Lower lobe of right lung (tissue), 2 donors: ENCODE measurements at regions not wholly inside any gene's neighbourhood (a gene's known extent, or its start where the extent isn't known, plus 50 kb on each side); places are given as distances from the start of the nearest gene placed in this dataset.
"Not testable (repeated sequence)": the region's sequence is repeated elsewhere in the genome, so short reads cannot be mapped to it uniquely, and the experiment has no call there.

Experiments used
- ATAC-seq, 2 donors: fragments of 200-7000 bp; cut with Tn5 transposase; one replicate each; pipeline ENCODE4 v1.9.1; 2020 to 2022; ENCODE audit warnings: mild to moderate bottlenecking in 2 of 2, moderate library complexity in 2 of 2
- DNase-seq: peaks from one replicate; pipeline ENCODE4 v3.0.0-alpha.2; 2020
- H3K27ac ChIP-seq: fragments of 200-600 bp; one replicate; pipeline ENCODE4 v1.8.0; 2022
- H3K27me3 ChIP-seq: fragments of 200-600 bp; one replicate; pipeline ENCODE4 v1.8.0; 2022; ENCODE audit warnings: low read depth
- H3K36me3 ChIP-seq: fragments of 200-600 bp; one replicate; pipeline ENCODE4 v1.8.0; 2022; ENCODE audit warnings: mild to moderate bottlenecking
- H3K4me1 ChIP-seq: fragments of 200-600 bp; one replicate; pipeline ENCODE4 v1.8.0; 2022
- H3K4me3 ChIP-seq: fragments of 200-600 bp; one replicate; pipeline ENCODE4 v1.8.0; 2022; ENCODE audit warnings: mild to moderate bottlenecking
- H3K9me3 ChIP-seq: fragments of 200-600 bp; one replicate; pipeline ENCODE4 v1.8.0; 2022
- intact Hi-C: fragments of 100-400 bp; cut with DNase I; formaldehyde crosslinking; loops from one replicate; pipeline ENCODE4 v1.11.0; 2022
- TF ChIP-seq, protein P1 (sequence below): fragments of 200-600 bp; IDR thresholded peaks from one replicate; pipeline ENCODE4 v1.8.0; 2022; ENCODE audit warnings: antibody characterized with exemption, mild to moderate bottlenecking
- donor health status: DM: no; HTN: yes; CAD: no; lungs with severe emphysema.

DNA sequence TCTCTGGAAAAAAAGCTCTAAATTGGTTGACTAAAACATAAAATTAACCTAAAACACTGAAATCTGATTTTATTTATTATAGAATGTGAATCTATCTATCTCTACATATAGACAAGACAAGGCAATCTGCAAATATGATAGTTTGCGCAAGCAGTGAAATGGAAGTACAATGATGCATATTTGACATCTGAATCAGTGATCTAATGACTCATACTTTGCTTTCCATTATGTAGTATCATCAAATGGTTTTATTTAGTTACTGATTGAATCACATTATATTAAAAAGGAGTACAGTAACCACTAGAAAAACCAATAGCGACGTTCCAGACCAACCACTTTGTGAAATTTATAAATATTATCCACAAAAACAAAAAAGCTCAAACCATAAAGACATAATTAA lies 1969.3 kb downstream of the PCDH7 start:
- TF ChIP-seq, protein P1, sequence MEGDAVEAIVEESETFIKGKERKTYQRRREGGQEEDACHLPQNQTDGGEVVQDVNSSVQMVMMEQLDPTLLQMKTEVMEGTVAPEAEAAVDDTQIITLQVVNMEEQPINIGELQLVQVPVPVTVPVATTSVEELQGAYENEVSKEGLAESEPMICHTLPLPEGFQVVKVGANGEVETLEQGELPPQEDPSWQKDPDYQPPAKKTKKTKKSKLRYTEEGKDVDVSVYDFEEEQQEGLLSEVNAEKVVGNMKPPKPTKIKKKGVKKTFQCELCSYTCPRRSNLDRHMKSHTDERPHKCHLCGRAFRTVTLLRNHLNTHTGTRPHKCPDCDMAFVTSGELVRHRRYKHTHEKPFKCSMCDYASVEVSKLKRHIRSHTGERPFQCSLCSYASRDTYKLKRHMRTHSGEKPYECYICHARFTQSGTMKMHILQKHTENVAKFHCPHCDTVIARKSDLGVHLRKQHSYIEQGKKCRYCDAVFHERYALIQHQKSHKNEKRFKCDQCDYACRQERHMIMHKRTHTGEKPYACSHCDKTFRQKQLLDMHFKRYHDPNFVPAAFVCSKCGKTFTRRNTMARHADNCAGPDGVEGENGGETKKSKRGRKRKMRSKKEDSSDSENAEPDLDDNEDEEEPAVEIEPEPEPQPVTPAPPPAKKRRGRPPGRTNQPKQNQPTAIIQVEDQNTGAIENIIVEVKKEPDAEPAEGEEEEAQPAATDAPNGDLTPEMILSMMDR, result no peak
- H3K9me3 ChIP-seq, result no peaks in the 10 kb centered on the region
- intact Hi-C loops, result no loop called here
- ATAC-seq, result no peak
- no peaks in the 10 kb centered on the region for H3K4me1 ChIP-seq
- no peaks in the 10 kb centered on the region for H3K27me3 ChIP-seq
- no peak overlapping the region for H3K4me3 ChIP-seq
- no peak for DNase-seq
- H3K36me3 ChIP-seq, result no peaks in the 10 kb centered on the region
- H3K27ac ChIP-seq, result no peak overlapping the region

DNA sequence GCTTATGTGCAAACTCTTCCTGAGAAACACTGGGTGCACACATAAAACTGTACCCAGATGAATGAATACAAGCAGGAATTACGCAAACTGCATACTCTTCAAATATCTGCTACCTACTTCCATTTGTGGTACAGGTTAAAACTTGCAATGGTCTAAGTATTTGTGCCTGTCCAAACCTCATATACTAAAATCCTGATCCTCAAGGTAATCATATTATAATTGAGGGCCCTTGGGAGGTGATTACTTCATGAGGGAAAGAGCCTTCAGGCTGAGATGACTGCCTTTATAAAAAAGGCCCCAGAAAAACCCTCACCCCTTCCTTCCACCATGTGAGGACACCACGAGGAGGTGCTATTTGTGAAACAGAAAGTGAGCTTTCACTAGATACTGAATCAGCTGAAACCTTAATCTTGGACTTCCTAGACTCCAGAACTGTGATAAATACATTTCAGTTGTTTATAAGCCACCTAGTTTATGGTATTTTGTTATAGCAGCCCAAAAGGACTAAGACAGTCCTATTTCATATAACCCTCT lies 1977.2 kb downstream of the PCDH7 start:
- intact Hi-C loops, result no loop called here

DNA sequence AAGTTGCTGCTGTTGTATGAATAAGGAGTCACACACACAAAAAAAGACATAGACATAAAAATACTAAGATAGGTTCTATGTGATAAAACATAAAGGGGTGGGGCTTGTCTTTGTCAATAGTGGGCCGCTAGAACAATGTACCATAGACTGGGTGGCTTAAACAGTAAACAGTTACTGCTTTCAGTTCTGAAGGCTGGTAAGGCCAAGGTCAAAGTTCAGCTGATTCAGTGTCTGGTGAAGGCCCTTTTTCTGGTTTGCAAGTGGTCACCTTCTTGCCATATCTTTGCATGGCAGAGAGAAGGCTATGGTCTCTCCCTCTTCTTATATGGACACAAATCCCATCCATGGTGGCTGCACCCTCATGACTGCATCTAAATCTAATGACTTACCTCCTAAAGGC lies 1980.7 kb downstream of the PCDH7 start:
- Histone ChIP-seq H3K9me3 (no peaks in the 10 kb centered on the region), H3K27ac (no peak overlapping the region), H3K36me3 (no peaks in the 10 kb centered on the region), H3K4me3 (no peak overlapping the region), H3K27me3 (no peaks in the 10 kb centered on the region), H3K4me1 (no peaks in the 10 kb centered on the region)
- TF ChIP-seq, protein P1, result no peak
- ATAC-seq (no peak), DNase-seq (no peak)
- intact Hi-C loops, result no loop called here

More for the DNA sequence above, 1977.2 kb downstream of the PCDH7 start:
- Histone ChIP-seq H3K36me3 (no peaks in the 10 kb centered on the region), H3K4me1 (no peaks in the 10 kb centered on the region), H3K27ac (no peak overlapping the region), H3K9me3 (no peaks in the 10 kb centered on the region), H3K4me3 (no peak overlapping the region), H3K27me3 (no peaks in the 10 kb centered on the region)
- DNase-seq (no peak), ATAC-seq (no peak)
- TF ChIP-seq, protein P1, result no peak

DNA sequence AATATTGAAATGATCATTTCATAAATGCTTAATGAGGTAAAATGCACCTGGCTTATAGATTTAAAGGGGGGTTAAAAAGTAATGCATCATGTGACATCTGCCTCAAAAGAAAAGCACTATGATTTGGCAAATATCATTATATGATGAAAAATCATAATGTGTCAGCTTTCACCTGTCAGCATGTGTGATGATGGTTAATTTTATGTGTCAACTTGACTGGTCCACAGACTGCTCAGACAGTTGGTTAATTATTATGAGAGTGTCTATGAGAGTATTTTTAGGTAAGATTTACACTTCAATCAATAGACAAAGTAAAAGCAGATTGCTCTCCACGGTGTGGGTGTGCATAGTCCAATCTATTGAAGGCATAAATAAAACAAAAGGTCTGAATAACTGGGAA lies 1986.7 kb downstream of the PCDH7 start:
- Histone ChIP-seq H3K4me3 (no peak overlapping the region), H3K36me3 (no peaks in the 10 kb centered on the region), H3K27me3 (no peaks in the 10 kb centered on the region), H3K9me3 (no peaks in the 10 kb centered on the region), H3K27ac (no peak overlapping the region), H3K4me1 (no peaks in the 10 kb centered on the region)
- intact Hi-C loops, result no loop called here
- no peak for DNase-seq
- TF ChIP-seq, protein P1, result no peak
- no peak for ATAC-seq

DNA sequence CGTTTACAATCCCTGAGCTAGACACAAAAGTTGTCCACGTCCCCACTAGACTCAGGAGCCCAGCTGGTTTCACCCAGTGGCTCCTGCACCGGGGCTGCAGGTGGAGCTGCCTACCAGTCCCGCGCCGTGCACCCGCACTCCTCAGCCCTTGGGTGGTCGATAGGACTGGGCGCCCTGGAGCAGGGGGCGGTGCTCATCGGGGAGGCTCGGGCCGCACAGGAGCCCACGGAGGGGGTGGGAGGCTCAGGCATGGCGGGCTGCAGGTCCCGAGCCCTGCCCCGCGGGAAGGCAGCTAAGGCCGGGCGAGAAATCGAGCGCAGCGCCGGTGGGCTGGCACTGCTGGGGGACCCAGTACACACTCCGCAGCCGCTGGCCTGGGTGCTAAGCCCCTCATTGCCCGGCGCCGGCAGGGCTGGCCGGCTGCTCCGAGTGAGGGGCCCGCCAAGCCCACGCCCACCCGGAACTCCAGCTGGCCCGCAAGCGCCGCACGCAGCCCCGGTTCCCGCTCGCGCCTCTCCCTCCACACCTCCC lies 1996.0 kb downstream of the PCDH7 start:
- H3K4me1 ChIP-seq, H3K4me3 ChIP-seq, intact Hi-C loops, ATAC-seq, H3K27ac ChIP-seq, DNase-seq, H3K9me3 ChIP-seq, H3K27me3 ChIP-seq, H3K36me3 ChIP-seq: not testable (repeated sequence)

DNA sequence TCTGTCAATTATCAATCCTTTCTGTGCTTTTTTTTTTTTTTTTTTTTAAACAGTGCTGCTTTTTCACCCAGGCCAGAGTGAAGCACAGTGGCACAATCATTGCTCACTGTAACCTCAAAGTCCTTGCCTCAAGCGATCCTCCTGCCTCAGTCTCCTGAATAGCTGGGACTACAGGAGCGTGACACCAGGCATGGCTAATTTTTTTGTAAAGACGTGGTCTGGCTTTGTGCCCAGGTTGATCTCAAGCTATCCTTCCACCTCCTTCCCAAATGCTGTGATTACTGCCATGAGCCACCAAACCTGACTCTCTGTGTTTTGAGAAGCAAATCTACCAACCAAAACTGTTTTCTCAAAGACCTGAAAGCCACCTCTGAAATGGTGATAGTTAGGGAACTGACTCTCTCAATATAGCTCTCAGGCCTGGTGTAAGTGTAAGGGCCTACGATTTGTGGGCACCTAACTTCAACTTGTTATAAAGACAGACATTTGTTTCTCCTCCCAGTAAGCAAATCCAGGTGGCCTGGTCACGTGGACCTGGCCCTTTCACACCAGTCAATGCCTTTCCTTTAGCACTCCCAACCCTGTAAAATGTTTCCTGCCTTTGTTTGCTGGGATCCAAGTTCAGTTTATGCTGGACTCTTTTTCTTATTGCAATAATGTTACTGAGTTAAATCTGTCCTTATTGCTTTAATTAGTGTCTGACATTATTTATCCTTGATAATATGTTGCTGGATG lies 2015.9 kb downstream of the PCDH7 start:
- Histone ChIP-seq H3K27ac (no peak overlapping the region), H3K36me3 (no peaks in the 10 kb centered on the region), H3K9me3 (no peaks in the 10 kb centered on the region), H3K4me1 (no peaks in the 10 kb centered on the region), H3K4me3 (no peak overlapping the region), H3K27me3 (no peaks in the 10 kb centered on the region)
- intact Hi-C loops, result no loop called here
- no peak for DNase-seq
- TF ChIP-seq, protein P1, result no peak
- no peak for ATAC-seq
